ENCODE measurements at regions not wholly inside any gene's neighbourhood (a gene's known extent, or its start where the extent isn't known, plus 50 kb on each side); places are given as distances from the start of the nearest gene placed in this dataset.
"Not testable (repeated sequence)": the region's sequence is repeated elsewhere in the genome, so short reads cannot be mapped to it uniquely, and the experiment has no call there.

DNA sequence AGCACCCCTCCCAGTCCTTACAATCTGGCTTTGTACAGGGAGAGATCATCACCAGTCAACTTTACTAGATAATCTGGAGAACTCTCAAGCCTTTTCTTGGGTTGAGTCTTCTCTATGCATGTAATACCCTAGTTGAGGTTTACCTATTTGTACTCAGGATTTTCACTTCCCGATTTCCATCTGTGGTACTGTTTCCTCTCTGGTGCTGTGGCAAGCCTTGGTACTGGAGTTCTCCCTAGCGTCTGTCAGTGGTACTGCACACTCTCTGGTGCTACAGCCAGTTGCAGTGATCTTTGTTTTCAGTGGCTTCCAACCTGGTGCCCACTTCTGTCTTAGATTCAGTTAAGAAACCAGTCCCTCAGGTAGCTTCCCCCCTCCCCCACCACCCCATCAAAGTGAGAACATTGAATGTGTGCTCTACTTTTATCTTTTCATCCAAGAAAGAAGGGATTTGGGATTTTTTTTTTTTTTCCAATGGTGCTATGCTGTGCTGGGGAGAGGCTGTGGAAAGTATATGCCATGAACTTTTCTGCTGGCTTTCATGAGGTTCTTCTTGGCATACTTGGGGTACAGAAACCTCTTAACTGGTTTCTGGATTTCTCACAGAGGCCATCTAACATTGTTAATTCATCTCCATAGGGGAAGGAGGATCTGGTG lies 69.4 kb upstream of the EVL start:
- peak; percentile 58 for DNase-seq

GRCh38 chr14:99996951-99997571 lies 68.2 kb upstream of the EVL start:
- no peak for DNase-seq

DNA sequence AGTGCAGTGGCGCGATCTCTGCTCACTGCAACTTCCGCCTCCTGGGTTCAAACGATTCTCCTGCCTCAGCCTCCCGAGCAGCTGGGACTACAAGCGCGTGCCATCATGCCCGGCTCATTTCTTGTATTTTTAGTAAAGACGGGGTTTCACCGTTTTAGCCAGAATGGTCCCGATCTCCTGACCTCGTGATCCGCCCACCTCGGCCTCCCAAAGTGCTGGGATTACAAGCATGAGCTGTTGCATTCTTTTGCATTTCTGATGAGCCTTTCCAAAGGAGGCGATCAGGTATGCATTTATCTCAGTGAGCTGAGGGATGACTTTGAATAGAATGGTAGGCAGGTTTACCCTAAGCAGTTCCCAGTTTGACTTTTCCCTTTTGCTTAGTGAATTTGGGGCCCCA lies 64.8 kb upstream of the EVL start:
- DNase-seq: not testable (repeated sequence)

GRCh38 chr14:100004392-100004791 lies 60.8 kb upstream of the EVL start:
- peak; percentile 34 for DNase-seq

DNA sequence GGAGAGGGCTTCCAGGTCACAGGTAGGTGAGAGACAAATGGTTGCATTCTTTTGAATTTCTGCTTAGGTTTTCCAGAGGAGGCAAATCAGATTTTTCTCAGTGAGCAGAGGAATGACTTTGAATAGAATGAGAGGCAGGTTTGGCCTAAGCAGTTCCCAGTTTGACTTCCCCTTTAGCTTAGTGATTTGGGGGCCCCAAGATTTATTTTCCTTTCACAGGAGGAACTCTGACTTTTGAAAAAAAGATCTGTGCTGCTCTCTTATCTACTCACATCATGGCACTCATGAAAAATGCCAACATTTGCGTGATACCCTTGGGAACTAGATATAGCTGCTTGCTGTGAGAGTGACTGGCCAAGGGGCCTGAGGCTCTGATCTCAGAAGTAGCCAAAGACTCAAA lies 58.0 kb upstream of the EVL start:
- DNase-seq: no peak

DNA sequence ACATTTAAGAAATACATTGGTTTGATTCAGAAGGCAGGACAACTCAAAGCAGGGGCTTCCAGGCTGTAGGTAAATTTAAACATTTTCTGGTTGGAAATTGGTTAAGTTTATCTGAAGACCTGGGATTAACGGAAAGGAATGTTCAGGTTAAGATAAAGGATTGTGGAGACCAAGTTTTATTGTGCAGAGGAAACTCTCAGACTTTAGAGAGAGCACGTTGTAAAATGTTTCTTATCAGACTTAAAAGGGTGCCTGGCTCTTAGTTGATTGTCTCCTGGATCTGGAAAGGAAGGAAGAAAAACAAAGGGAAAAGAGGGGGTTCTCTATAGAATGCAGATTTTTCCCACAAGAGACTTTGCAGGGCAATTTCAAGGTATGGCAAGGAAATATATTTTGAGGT lies 55.4 kb upstream of the EVL start:
- DNase-seq: not testable (repeated sequence)

DNA sequence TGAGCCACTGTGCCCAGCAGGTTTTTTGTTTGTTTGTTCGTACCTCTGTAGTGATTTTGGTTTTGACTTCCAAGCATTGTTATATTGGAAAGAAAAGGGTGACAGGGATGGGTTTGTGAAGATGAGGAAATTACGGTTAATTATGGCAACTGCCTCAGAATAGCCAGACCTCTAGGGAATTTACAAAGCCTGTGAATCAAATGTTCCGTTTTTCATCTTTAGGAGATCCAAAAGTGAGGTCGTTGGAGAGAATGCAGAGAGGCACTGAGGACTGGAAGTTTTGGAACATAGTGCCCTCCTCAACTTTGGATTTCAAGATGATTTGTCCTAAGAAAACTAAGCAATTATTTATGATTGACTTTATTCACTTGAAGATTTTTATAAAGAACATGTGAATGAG lies 54.5 kb upstream of the EVL start:
- peak; percentile 45 for DNase-seq

GRCh38 chr14:100011628-100012325 lies 53.4 kb upstream of the EVL start:
- DNase-seq: no peak

DNA sequence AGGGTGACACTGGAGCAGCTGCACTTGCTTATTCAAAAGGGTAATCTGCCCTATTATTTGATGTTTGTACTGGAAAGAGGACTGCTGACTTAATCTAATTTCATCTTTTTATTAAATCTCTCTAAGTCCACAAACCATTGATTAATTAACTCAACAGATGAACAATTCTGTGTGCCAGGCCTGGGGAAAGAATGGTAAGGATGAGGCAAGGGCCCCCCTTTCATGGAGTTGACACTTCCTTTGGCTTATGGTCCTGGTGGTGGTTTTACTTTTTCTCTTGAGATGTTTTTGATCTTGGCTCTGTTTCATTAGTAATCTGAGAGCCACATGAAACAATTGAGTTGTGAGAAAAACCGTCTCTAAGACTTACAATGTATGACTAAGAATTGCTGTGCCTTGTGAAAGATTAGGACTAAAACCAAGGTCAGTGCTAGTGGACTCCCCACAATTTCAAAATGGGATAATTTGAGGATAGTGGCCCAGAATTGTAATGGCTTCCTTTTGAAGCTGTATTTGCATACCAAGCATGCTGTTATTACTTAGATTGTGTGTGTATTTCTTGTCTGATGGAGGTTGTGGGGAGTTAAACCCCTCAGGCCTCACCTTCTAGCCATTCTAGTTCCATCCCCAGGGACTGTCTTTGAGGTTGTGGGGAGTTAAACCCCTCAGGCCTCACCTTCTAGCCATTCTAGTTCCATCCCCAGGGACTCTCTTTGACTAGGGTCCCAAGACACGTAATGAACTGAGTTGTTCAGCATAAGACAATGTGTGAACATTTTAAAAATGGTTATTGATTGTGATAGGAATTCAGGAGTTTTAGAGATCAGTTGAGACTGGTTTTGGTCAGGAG lies 52.5 kb upstream of the EVL start:
- DNase-seq: peak; percentile 47

DNA sequence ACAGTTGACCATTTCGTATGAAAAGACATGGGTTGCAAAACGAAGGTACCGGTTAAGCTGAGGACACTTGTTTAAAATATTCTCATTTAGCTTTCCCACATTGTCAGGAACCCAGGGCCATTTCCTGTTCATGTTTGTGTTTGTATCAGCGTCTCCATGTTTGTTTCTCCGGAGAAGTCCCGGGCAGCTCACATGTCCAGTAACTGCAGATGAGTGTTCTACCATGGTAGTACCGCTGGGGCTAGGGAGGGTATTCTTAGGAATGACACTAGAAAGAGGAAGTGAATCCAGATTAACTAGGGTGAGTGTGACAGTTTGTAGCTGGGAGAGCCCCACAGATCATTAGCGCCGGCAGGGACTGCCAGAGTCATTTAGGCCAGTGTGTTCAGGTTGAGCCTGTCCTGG lies 50.0 kb upstream of the EVL start:
- DNase-seq: no peak
